Activated T-cell treated with anti-CD3 and anti-CD28 coated beads for 4 hours (primary cell): ENCODE measurements at regions not wholly inside any gene's neighbourhood (a gene's known extent, or its start where the extent isn't known, plus 50 kb on each side); places are given as distances from the start of the nearest gene placed in this dataset.

Experiments used
- DNase-seq: peaks from one replicate; pipeline ENCODE4 v3.0.0-alpha.2; 2020

- no peak for DNase-seq
Observed at GRCh38 chr19:28834996-28835395, 378.0 kb downstream of the UQCRFS1 start.

GRCh38 chr19:28831462-28831861 is 381.5 kb downstream of the UQCRFS1 start:
- no peak for DNase-seq

GRCh38 chr19:28829762-28830161 is 383.2 kb downstream of the UQCRFS1 start:
- DNase-seq, result no peak

GRCh38 chr19:28829359-28829758 is 383.6 kb downstream of the UQCRFS1 start:
- DNase-seq, result no peak

- no peak for DNase-seq
Observed at GRCh38 chr19:28828276-28828870, 384.6 kb downstream of the UQCRFS1 start.

GRCh38 chr19:28827382-28827781 is 385.6 kb downstream of the UQCRFS1 start:
- no peak for DNase-seq

- DNase-seq, result no peak
Observed at GRCh38 chr19:28823338-28823961, 389.5 kb downstream of the UQCRFS1 start.

GRCh38 chr19:28820289-28820688 is 392.7 kb downstream of the UQCRFS1 start:
- DNase-seq, result no peak

GRCh38 chr19:28815257-28815656 is 397.7 kb downstream of the UQCRFS1 start:
- no peak for DNase-seq

GRCh38 chr19:28794301-28794700 is 418.6 kb downstream of the UQCRFS1 start:
- DNase-seq, result no peak

- DNase-seq, result no peak
Observed at GRCh38 chr19:28793391-28794168, 419.4 kb downstream of the UQCRFS1 start.

GRCh38 chr19:28785971-28786370 is 427.0 kb downstream of the UQCRFS1 start:
- DNase-seq, result no peak

- no peak for DNase-seq
Observed at GRCh38 chr19:28764066-28764465, 448.9 kb downstream of the UQCRFS1 start.

GRCh38 chr19:28746478-28746877 is 466.5 kb downstream of the UQCRFS1 start:
- no peak for DNase-seq

GRCh38 chr19:28744943-28745342 is 468.0 kb downstream of the UQCRFS1 start:
- DNase-seq, result no peak

- no peak for DNase-seq
Observed at GRCh38 chr19:28744014-28744413, 468.9 kb downstream of the UQCRFS1 start.

GRCh38 chr19:28737021-28737895 is 475.7 kb downstream of the UQCRFS1 start:
- DNase-seq, result no peak

GRCh38 chr19:28736528-28736927 is 476.4 kb downstream of the UQCRFS1 start:
- no peak for DNase-seq

GRCh38 chr19:28731577-28731976 is 481.4 kb downstream of the UQCRFS1 start:
- no peak for DNase-seq

- no peak for DNase-seq
Observed at GRCh38 chr19:28730791-28731512, 482.0 kb downstream of the UQCRFS1 start.

GRCh38 chr19:28727480-28728159 is 485.3 kb downstream of the UQCRFS1 start:
- DNase-seq, result no peak
